ENCODE measurements at regions not wholly inside any gene's neighbourhood (a gene's known extent, or its start where the extent isn't known, plus 50 kb on each side); places are given as distances from the start of the nearest gene placed in this dataset.

DNA sequence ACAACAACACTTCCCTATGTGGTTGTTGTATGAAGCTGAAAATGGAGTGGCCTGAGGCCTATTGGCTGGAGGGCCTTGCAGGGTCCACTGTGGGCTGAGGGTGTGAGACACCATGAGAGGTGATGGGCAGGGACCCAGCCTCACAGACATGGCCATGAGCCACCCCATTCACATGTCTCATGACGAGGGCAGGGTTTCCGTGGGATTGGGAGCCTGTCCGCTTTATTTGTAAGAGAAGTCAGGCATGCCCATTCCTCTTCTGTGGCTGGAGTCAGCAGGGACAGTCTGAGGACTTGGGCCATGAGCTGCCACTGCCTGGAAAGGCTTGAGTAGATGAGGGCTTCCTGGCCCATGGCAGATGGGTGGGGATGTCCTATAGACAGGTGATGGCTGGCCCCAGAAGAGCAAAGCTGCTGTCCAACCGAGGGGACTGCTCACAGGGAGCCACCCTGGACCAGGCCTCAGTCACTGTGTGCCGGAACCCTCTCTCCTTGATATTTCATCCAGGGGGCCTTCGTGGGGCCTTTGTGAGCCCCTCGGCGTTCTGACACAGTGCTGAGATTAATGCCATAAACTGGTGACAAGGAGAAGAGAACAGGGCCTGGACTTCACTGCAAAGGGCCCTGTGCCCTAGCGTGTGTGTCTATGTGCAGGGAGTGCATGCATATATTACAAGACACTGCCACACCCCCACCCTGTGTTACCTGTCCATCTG, 971.9 kb downstream of the BRD1 start:
- no peak overlapping the region for H3K4me3 ChIP-seq (ENCODE audit: low read length)
- no peaks in the 10 kb centered on the region for H3K4me1 ChIP-seq (ENCODE audit: insufficient read depth, low read length)
- peaks cover 4% of the 10 kb centered on the region for H3K27me3 ChIP-seq (ENCODE audit: insufficient read depth, low read length)
- no peaks in the 10 kb centered on the region for H3K36me3 ChIP-seq (ENCODE audit: insufficient read depth, low read length)
- H2AFZ ChIP-seq (ENCODE audit: low read depth, low read length): no peak overlapping the region
- no peaks in the 10 kb centered on the region for H3K9me3 ChIP-seq (ENCODE audit: low read length)

DNA sequence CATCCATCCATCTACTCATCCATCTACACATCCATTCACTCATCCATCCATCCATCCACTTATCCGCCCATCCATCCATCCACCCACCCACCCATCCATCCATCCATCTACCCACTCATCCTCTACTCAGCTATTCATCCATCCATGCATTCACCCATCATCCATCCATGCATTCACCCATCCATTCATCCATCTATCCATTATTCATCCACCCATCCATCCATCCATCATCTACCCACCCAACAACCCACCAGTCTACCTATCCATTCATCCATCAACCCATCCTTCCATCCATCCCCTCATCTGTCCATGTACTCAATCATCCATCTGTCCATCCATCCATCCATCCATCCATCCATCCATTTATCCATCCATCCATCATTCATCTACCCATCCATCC, 972.7 kb downstream of the BRD1 start:
- H3K36me3 ChIP-seq (ENCODE audit: insufficient read depth, low read length): no peaks in the 10 kb centered on the region
- no peaks in the 10 kb centered on the region for H3K4me1 ChIP-seq (ENCODE audit: insufficient read depth, low read length)
- H2AFZ ChIP-seq (ENCODE audit: low read depth, low read length): no peak overlapping the region
- no peak overlapping the region for H3K4me3 ChIP-seq (ENCODE audit: low read length)
- H3K27me3 ChIP-seq (ENCODE audit: insufficient read depth, low read length): peaks cover 4% of the 10 kb centered on the region
- H3K9me3 ChIP-seq (ENCODE audit: low read length): no peaks in the 10 kb centered on the region

DNA sequence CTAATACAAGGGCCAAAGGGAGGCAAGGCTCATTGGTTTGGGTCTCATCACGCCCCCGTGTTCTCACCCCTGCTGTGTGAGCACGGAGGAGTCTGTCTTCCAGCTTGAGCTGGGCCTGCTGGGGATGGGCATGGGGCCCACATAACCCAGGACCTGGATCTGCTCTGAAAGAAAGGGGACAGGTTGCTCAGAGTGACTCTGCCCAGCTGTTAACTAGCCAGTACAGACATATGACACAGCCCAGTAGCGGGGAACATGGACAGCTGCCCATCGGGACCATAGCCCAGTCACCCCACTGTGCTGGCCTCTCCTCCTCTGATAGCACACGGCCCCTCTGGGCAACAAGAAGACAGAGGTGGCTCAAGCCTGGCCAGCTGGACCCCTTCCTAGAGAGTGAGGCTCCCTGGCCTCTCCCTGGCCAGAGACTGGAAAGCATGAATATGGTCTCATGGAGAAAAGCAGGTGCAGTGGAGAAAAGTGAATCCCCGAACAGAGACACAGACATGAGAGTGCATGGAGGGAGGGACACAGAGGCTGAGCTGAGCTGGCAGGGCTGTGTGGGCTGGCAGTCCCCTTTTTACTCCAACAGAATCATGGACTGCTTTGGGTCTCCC, 973.9 kb downstream of the BRD1 start:
- no peaks in the 10 kb centered on the region for H3K4me1 ChIP-seq (ENCODE audit: insufficient read depth, low read length)
- no peak overlapping the region for H2AFZ ChIP-seq (ENCODE audit: low read depth, low read length)
- no peaks in the 10 kb centered on the region for H3K36me3 ChIP-seq (ENCODE audit: insufficient read depth, low read length)
- H3K27me3 ChIP-seq (ENCODE audit: insufficient read depth, low read length): peaks cover 4% of the 10 kb centered on the region
- no peaks in the 10 kb centered on the region for H3K9me3 ChIP-seq (ENCODE audit: low read length)
- no peak overlapping the region for H3K4me3 ChIP-seq (ENCODE audit: low read length)

DNA sequence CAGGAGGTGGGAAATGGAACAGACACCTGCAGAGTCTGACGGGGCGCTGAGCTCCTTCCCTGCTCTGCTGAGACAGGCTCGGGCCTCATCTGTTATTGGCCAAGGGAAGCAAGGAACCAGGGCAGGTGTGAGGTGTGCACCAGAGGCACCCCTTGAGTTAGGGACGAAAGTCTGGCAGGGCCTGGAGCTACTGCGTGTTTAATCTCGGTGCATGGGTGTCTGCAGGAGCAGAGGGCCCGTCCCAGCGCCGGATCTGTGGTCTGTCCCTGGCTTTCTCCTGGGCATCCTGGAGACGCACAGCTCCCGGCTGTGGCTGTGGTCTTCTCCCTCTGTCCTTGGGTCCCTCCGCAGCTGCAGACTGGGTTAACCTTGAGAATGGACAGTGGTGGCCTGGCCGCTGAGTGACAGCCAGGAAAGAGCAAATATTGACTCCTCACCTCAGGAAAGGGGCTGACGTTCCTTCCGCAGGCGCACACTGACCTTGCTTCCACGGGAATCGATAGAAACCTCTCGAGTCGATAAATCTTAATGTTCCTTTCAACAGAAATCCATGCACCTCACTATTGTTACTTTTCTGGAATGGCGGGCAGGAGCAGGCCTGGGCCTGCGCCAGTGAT, 975.6 kb downstream of the BRD1 start:
- H3K36me3 ChIP-seq (ENCODE audit: insufficient read depth, low read length): no peaks in the 10 kb centered on the region
- H3K4me3 ChIP-seq (ENCODE audit: low read length): no peak overlapping the region
- H3K4me1 ChIP-seq (ENCODE audit: insufficient read depth, low read length): no peaks in the 10 kb centered on the region
- H3K27me3 ChIP-seq (ENCODE audit: insufficient read depth, low read length): no peaks in the 10 kb centered on the region
- no peak overlapping the region for H2AFZ ChIP-seq (ENCODE audit: low read depth, low read length)
- H3K9me3 ChIP-seq (ENCODE audit: low read length): no peaks in the 10 kb centered on the region

DNA sequence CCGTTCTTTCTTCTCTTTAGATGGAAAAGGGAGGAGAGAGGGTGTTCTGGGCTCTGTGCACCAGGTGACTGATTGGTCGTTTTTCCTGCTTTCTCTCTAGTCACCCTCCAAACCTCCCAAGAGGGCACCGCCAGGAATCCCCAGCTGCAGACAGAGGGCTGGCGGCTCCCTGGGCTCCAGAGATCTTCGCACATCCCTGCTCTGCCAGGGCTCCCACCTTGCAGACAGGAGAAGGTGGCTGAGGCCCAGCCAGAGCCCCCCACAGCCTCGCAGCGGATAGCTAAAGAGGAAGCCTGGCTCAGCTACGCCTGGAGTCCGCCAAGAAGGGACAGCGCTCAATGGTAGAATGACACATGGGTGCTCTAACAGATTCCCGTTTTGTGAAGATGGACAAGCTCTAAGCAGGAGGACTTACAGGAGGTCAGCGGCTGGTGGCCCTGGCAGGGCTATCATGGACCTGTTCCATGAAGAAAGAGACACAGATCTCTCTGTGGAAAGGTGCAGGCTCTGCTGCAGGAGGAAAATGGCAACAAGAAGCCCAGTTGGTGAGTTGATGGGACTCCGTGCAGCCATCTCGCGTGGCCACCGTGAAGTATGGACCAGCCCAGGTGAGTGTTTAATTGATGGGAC, 976.9 kb downstream of the BRD1 start:
- Histone ChIP-seq H2AFZ (ENCODE audit: low read depth, low read length) (no peak overlapping the region), H3K9me3 (ENCODE audit: low read length) (no peaks in the 10 kb centered on the region), H3K4me3 (ENCODE audit: low read length) (no peak overlapping the region), H3K36me3 (ENCODE audit: insufficient read depth, low read length) (no peaks in the 10 kb centered on the region), H3K4me1 (ENCODE audit: insufficient read depth, low read length) (no peaks in the 10 kb centered on the region), H3K27me3 (ENCODE audit: insufficient read depth, low read length) (no peaks in the 10 kb centered on the region)

DNA sequence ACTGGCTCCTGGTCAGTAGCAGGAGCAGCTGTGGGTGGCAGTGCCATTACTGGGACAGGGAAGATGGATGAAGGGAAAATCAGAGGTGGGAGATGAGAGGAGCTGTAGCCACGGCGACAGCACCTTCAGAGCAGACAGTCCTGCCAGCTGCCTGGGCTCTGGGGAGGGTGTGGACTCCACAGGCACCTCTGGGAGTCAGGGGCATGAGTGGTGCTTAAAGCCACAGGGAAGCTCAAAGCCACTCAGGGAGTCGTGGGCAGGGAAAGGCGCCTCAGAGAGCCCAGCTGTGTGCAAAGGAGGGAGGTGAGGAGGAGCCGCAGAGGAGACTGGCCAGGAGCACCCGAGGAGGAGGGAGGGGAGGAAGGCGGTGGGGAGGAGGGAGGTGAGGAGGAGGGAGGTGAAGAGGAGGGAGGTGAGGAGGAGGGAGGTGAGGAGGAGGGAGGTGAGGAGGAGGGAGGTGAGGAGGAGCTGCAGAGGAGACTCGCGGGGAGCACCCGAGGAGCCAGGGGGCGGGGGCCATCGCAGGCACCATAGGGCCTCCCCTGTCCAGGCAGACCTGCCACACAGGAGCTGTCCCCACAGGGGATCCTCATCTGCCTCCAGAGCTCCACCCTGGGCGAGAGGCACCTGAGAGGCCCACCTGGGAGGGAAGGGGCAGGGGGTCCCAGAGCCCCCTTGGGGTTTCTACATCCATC, 977.6 kb downstream of the BRD1 start:
- Histone ChIP-seq H3K4me3 (ENCODE audit: low read length) (no peak overlapping the region), H3K9me3 (ENCODE audit: low read length) (no peaks in the 10 kb centered on the region)

DNA sequence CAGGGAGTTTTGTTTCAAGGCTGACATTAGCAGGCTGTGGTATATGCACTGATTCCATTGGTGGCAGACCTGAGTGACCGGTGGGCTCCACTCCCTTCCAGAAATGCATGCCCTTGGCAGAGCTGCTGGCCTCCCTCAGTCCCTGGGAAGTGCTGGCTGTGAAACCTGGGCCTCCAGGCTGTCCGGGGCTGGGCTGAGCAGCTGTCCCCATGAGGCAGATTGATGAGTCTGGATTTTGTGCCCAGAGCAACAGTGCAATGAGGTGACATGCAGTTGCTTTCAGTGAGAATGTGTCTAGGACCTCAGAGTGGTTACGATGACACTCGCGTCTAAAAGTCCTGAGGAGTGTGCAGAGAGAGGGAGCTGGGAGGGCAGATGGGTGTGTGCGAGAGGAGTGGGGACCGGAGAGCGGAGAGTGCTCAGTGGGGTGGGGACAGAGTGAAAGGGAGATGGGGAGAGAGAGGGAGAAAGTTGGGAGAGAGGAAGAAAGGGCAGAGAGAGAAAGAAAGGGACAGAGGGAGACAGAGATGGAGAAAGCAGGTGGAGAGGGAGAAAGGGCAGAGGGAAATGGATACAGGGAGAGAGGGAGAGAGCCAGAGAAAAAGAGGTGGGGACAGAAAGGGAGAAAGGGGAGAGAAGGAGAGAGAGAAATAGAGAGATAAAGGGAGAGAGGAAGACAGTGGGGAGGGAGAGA, 978.3 kb downstream of the BRD1 start:
- Histone ChIP-seq H3K4me3 (ENCODE audit: low read length) (no peak overlapping the region), H3K36me3 (ENCODE audit: insufficient read depth, low read length) (no peaks in the 10 kb centered on the region), H3K9me3 (ENCODE audit: low read length) (no peaks in the 10 kb centered on the region), H2AFZ (ENCODE audit: low read depth, low read length) (no peak overlapping the region), H3K27me3 (ENCODE audit: insufficient read depth, low read length) (no peaks in the 10 kb centered on the region), H3K4me1 (ENCODE audit: insufficient read depth, low read length) (no peaks in the 10 kb centered on the region)

More for the DNA sequence above, 977.6 kb downstream of the BRD1 start:
- no peaks in the 10 kb centered on the region for H3K27me3 ChIP-seq (ENCODE audit: insufficient read depth, low read length)
- no peaks in the 10 kb centered on the region for H3K4me1 ChIP-seq (ENCODE audit: insufficient read depth, low read length)
- H2AFZ ChIP-seq (ENCODE audit: low read depth, low read length): no peak overlapping the region
- H3K36me3 ChIP-seq (ENCODE audit: insufficient read depth, low read length): no peaks in the 10 kb centered on the region

DNA sequence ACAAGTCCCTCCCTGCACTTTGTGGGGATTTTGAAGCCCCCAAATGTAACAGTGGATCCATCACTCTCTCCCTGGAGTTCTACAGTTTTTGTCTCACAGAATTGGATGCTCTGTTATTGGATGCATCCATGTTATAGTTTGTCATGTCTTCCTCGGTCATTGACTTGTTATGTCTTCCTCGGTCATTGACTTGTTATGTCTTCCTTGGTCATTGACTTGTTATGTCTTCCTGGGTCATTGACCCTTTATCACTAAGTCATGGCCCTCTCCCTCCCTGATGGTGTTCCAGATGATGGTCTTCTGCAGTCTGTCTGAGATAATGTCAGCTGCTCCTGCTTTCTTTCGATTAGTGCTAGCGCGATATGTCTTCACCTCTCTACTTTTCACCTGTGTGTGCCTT, 981.5 kb downstream of the BRD1 start:
- Histone ChIP-seq H2AFZ (ENCODE audit: low read depth, low read length) (no peak overlapping the region), H3K9me3 (ENCODE audit: low read length) (no peaks in the 10 kb centered on the region), H3K4me3 (ENCODE audit: low read length) (no peak overlapping the region), H3K36me3 (ENCODE audit: insufficient read depth, low read length) (no peaks in the 10 kb centered on the region), H3K4me1 (ENCODE audit: insufficient read depth, low read length) (no peaks in the 10 kb centered on the region), H3K27me3 (ENCODE audit: insufficient read depth, low read length) (no peaks in the 10 kb centered on the region)

DNA sequence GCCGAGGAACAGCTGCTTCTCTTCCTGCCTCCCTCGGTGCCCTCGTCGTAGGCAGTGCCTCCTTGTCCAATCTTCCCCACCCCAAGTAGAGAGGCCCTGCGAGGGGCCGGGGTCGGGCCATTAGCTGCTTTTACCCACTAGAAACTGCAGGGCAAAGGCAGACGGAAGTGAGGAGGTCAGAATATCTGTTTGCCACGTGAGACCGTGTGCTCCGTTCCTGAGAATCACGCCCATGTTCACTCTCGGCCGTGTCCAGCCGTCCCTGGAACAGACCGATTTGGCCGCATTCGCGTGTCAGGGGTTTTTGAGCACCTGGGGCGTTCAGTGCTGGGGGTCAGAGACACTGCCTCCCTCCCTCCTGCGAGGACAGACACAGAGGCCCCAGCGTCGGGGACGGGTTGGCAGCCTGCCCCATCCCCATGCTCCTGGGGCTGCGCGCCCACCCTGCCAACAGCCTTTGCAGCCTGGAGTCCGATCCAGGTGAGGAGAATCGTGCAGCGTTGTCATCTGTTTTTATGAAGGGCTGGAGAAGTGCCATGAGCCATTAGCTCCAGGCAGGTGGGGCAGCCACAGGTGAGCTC, 982.2 kb downstream of the BRD1 start:
- Histone ChIP-seq H2AFZ (ENCODE audit: low read depth, low read length) (no peak overlapping the region), H3K27me3 (ENCODE audit: insufficient read depth, low read length) (no peaks in the 10 kb centered on the region), H3K4me3 (ENCODE audit: low read length) (no peak overlapping the region), H3K4me1 (ENCODE audit: insufficient read depth, low read length) (no peaks in the 10 kb centered on the region), H3K36me3 (ENCODE audit: insufficient read depth, low read length) (no peaks in the 10 kb centered on the region), H3K9me3 (ENCODE audit: low read length) (no peaks in the 10 kb centered on the region)

DNA sequence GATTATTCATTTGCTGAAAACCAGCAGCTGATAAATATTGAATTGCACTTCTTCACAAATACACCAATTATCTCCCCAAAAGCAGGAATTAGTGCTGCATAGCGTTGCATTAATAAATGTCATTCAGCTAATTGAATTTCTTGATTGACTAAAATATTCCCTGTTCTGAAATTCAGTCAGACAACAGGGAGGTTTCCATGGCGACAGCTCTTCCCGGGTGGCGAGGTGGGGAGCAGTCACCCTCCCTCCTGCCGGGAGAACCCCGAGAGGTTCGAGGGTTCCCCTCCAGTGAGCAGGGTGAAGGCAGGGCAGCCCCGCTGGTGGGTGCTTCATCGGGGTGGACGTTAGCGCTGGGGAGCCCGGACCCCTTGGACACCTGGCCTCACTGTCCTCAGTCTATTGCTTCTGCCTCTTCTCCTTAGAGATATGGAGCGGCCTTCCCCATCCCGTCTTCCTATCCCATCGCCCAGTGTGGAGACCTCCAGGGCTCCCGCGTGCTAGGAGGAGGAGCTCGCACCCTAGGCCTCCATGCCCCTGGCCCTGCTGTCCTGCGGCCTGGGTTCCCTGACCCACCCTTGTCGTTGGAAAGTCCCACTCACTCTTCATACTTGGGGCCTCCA, 983.5 kb downstream of the BRD1 start:
- Histone ChIP-seq H2AFZ (ENCODE audit: low read depth, low read length) (no peak overlapping the region), H3K36me3 (ENCODE audit: insufficient read depth, low read length) (no peaks in the 10 kb centered on the region), H3K4me3 (ENCODE audit: low read length) (no peak overlapping the region), H3K27me3 (ENCODE audit: insufficient read depth, low read length) (no peaks in the 10 kb centered on the region), H3K9me3 (ENCODE audit: low read length) (no peaks in the 10 kb centered on the region), H3K4me1 (ENCODE audit: insufficient read depth, low read length) (no peaks in the 10 kb centered on the region)

DNA sequence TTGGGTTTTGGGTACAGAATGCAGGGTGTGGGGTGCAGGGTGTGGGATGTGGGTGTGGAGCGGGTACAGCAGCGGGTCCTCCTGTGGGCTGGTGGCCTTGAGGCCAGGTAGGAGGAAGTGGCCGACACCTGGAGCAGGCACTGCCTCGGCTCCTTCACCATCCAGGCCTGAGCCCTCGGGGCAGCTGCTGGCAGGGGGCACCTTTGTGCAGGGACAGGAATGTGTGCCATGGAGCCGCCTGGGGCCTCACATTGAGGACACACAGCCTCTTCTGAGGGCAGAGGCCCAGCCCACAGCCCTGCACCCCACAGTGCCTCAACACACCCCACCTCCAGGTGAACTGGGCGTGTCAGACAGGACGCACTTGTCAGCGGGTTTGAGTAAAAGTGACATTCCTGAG, 984.0 kb downstream of the BRD1 start:
- no peaks in the 10 kb centered on the region for H3K27me3 ChIP-seq (ENCODE audit: insufficient read depth, low read length)
- no peaks in the 10 kb centered on the region for H3K4me1 ChIP-seq (ENCODE audit: insufficient read depth, low read length)
- H3K4me3 ChIP-seq (ENCODE audit: low read length): no peak overlapping the region
- H2AFZ ChIP-seq (ENCODE audit: low read depth, low read length): no peak overlapping the region
- H3K9me3 ChIP-seq (ENCODE audit: low read length): no peaks in the 10 kb centered on the region
- H3K36me3 ChIP-seq (ENCODE audit: insufficient read depth, low read length): no peaks in the 10 kb centered on the region

DNA sequence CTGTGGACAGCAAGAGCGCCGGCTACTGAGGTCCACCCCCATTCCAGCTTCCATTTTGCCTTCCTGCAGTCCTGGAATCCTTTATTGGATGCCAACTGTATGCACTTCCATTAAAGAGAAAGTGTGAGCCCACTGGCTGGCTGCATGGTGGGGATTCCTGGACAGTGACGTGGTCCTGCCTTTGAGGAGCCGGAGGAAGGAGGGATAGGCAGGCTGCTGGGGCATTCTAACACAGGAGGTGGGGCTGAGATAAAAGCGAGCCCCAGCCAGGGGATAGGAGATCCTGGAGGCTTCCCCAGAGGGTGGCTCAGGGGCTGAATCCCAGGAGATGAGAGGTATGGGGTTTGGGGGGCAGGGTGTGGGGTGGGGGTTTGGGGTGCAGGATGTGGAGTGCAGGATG, 984.7 kb downstream of the BRD1 start:
- Histone ChIP-seq H3K9me3 (ENCODE audit: low read length) (no peaks in the 10 kb centered on the region), H3K36me3 (ENCODE audit: insufficient read depth, low read length) (no peaks in the 10 kb centered on the region), H3K4me3 (ENCODE audit: low read length) (no peak overlapping the region), H3K4me1 (ENCODE audit: insufficient read depth, low read length) (no peaks in the 10 kb centered on the region), H3K27me3 (ENCODE audit: insufficient read depth, low read length) (no peaks in the 10 kb centered on the region), H2AFZ (ENCODE audit: low read depth, low read length) (no peak overlapping the region)

Data from neuron (in vitro differentiated cells).